H1 (cell line): ENCODE measurements at regions not wholly inside any gene's neighbourhood (a gene's known extent, or its start where the extent isn't known, plus 50 kb on each side); places are given as distances from the start of the nearest gene placed in this dataset.

Experiments used
- CTCF ChIA-PET: fragments of 300-600 bp; sonication (Branson Sonifier 250); formaldehyde crosslinking; loops from one replicate; lab custom pipeline; 2021; ENCODE audit not compliant: partially characterized antibody; lab: Charles Lee
- POLR2A ChIA-PET: fragments of 300-600 bp; sonication (Branson Sonifier 250); formaldehyde crosslinking; loops from one replicate; lab custom pipeline; 2021; ENCODE audit warnings: inconsistent platforms; ENCODE audit not compliant: partially characterized antibody; lab: Charles Lee
- DNase-seq, 2 experiments: peaks; one replicate each; pipeline versions ENCODE4 v3.0.0 to v3.0.0-alpha.2; 2010 to 2022; ENCODE audit warnings: low spot score in 2 of 2, low read depth in 1 of 2, mixed read lengths in 1 of 2
- FAIRE-seq: peaks from 2 replicates; lab custom pipeline; 2011; peaks lifted over from hg19 to GRCh38; lab: Jason Lieb, UNC
- H2AFZ ChIP-seq: 2 replicates; pipeline ENCODE4 v1.8.1; 2012; ENCODE audit warnings: low read length, inconsistent platforms
- H2AK5ac ChIP-seq: 2 replicates; pipeline ENCODE4 v1.6.1; 2013; ENCODE audit warnings: low read depth, low read length
- H2BK120ac ChIP-seq: replicated peaks from 2 replicates; pipeline ENCODE3; 2013; ENCODE audit warnings: low read depth, low read length, inconsistent platforms
- H2BK12ac ChIP-seq: 2 replicates; pipeline ENCODE4 v1.6.1; 2013; ENCODE audit warnings: low read depth, low read length
- H2BK15ac ChIP-seq: 2 replicates; pipeline ENCODE4 v1.6.1; 2013; ENCODE audit warnings: low read length
- H2BK20ac ChIP-seq: 2 replicates; pipeline ENCODE4 v1.6.1; 2013; ENCODE audit warnings: low read length
- H2BK5ac ChIP-seq: 2 replicates; pipeline ENCODE4 v1.6.1; 2013; ENCODE audit warnings: low read depth, low read length
- H3K14ac ChIP-seq: 2 replicates; pipeline ENCODE4 v1.6.1; 2013; ENCODE audit warnings: inconsistent platforms; ENCODE audit not compliant: insufficient read length
- H3K18ac ChIP-seq: 2 replicates; pipeline ENCODE4 v1.6.1; 2013; ENCODE audit warnings: low read length; ENCODE audit errors: extremely low read depth
- H3K23ac ChIP-seq: 2 replicates; pipeline ENCODE4 v1.6.1; 2013; ENCODE audit warnings: inconsistent platforms; ENCODE audit not compliant: insufficient read length
- H3K23me2 ChIP-seq: 2 replicates; pipeline ENCODE4 v1.6.1; 2013; ENCODE audit warnings: low read depth, low read length
- H3K27ac ChIP-seq: 2 replicates; pipeline ENCODE4 v1.6.1; 2011; ENCODE audit warnings: low read depth, low read length, inconsistent platforms
- H3K27me3 ChIP-seq, 4 experiments: replicated peaks in 1 of 4; 1 replicate in 1 of 4; 2 replicates in 3 of 4; pipeline versions ENCODE4 v1.6.1 to v1.8.1; 2011 to 2013; ENCODE audit warnings: low read length in 3 of 4, mild to moderate bottlenecking in 3 of 4, inconsistent platforms in 2 of 4, mixed read lengths in 2 of 4, moderate library complexity in 1 of 4; ENCODE audit not compliant: control insufficient read depth in 3 of 4, insufficient read depth in 3 of 4; ENCODE audit errors: extremely low read depth in 1 of 4
- H3K36me3 ChIP-seq, 4 experiments: 2 replicates each; pipeline versions ENCODE4 v1.6.1 to v1.8.1; 2011 to 2013; ENCODE audit warnings: mild to moderate bottlenecking in 4 of 4, low read length in 3 of 4, moderate library complexity in 2 of 4, control low read depth in 1 of 4, inconsistent platforms in 1 of 4; ENCODE audit not compliant: insufficient read depth in 4 of 4, control insufficient read depth in 2 of 4
- H3K4ac ChIP-seq: replicated peaks from 2 replicates; pipeline ENCODE3; 2013; ENCODE audit warnings: low read length, low read depth, mixed read lengths, inconsistent platforms; ENCODE audit not compliant: insufficient read length
- H3K4me1 ChIP-seq, 4 experiments: replicated peaks in 1 of 4; 1 replicate in 1 of 4; 2 replicates in 3 of 4; pipeline versions ENCODE4 v1.6.1 to v1.8.1; 2011 to 2013; ENCODE audit warnings: low read length in 3 of 4, inconsistent platforms in 2 of 4, mixed read lengths in 1 of 4; ENCODE audit not compliant: insufficient read depth in 4 of 4, control insufficient read depth in 3 of 4
- H3K4me2 ChIP-seq, 2 experiments: 2 replicates each; pipeline versions ENCODE4 v1.6.1 to v1.8.1; 2011 to 2013; ENCODE audit warnings: low read depth in 2 of 2, low read length in 2 of 2, control low read depth in 1 of 2, inconsistent platforms in 1 of 2, mild to moderate bottlenecking in 1 of 2; ENCODE audit not compliant: insufficient read depth in 1 of 2
- H3K4me3 ChIP-seq, 4 experiments: fragments of 200-600, 300-600 bp in 1 of 4; sonication (generic), shearing (Covaris generic), sonication (Bioruptor Twin) in 1 of 4; 2 replicates each; pipeline versions ENCODE4 v1.5.1 to v1.8.1; 2011 to 2016; ENCODE audit warnings: low read length in 4 of 4, low read depth in 3 of 4, control low read depth in 2 of 4, inconsistent platforms in 2 of 4, mild to moderate bottlenecking in 2 of 4, mixed read lengths in 1 of 4, moderate library complexity in 1 of 4; ENCODE audit not compliant: insufficient read depth in 2 of 4; ENCODE audit errors: extremely low read depth in 1 of 4
- H3K56ac ChIP-seq: replicated peaks from 2 replicates; pipeline ENCODE3; 2013; ENCODE audit warnings: low read depth, mild to moderate bottlenecking, mixed read lengths, low read length, inconsistent platforms; ENCODE audit not compliant: insufficient read length
- H3K79me1 ChIP-seq: 2 replicates; pipeline ENCODE4 v1.6.1; 2013; ENCODE audit warnings: low read depth, low read length, control low read depth
- H3K79me2 ChIP-seq, 2 experiments: 2 replicates each; pipeline versions ENCODE4 v1.6.1 to v1.8.1; 2012 to 2013; ENCODE audit warnings: low read length in 2 of 2, mild to moderate bottlenecking in 2 of 2, inconsistent platforms in 1 of 2; ENCODE audit not compliant: insufficient read depth in 2 of 2, control insufficient read depth in 1 of 2
- H3K9ac ChIP-seq, 4 experiments: replicated peaks in 1 of 4; 1 replicate in 1 of 4; 2 replicates in 3 of 4; pipeline versions ENCODE4 v1.6.1 to v1.8.1; 2011 to 2013; ENCODE audit warnings: low read depth in 3 of 4, low read length in 3 of 4, control low read depth in 2 of 4, mild to moderate bottlenecking in 2 of 4, moderate library complexity in 2 of 4, inconsistent platforms in 1 of 4; ENCODE audit errors: extremely low read depth in 1 of 4
- H3K9me3 ChIP-seq, 2 experiments: 2 replicates each; pipeline versions ENCODE4 v1.6.1 to v1.8.1; 2012 to 2013; ENCODE audit warnings: mild to moderate bottlenecking in 2 of 2, moderate library complexity in 2 of 2, control low read depth in 1 of 2, inconsistent platforms in 1 of 2, low read depth in 1 of 2, low read length in 1 of 2, mixed read lengths in 1 of 2; ENCODE audit not compliant: insufficient read depth in 2 of 2
- H4K20me1 ChIP-seq, 2 experiments: replicated peaks in 1 of 2; 2 replicates each; pipeline versions ENCODE3 to v1.8.1; 2011 to 2013; ENCODE audit warnings: inconsistent platforms in 2 of 2, low read length in 2 of 2, mild to moderate bottlenecking in 1 of 2; ENCODE audit not compliant: insufficient read depth in 2 of 2, control insufficient read depth in 1 of 2
- H4K5ac ChIP-seq: 2 replicates; pipeline ENCODE4 v1.6.1; 2013; ENCODE audit warnings: low read length, low read depth, mixed read lengths, inconsistent platforms; ENCODE audit not compliant: insufficient read length
- H4K8ac ChIP-seq: 2 replicates; pipeline ENCODE4 v1.8.0; 2013; ENCODE audit warnings: mild to moderate bottlenecking, moderate library complexity, low read length, inconsistent platforms; ENCODE audit not compliant: insufficient read depth; ENCODE audit errors: extremely low read depth
- H4K91ac ChIP-seq: replicated peaks from 2 replicates; pipeline ENCODE3; 2013; ENCODE audit warnings: low read length, mixed read lengths, inconsistent platforms; ENCODE audit not compliant: insufficient read length
- CHD1 ChIP-seq: IDR thresholded peaks from 2 replicates; pipeline ENCODE4 v1.6.1; 2012; ENCODE audit warnings: low read depth, low read length, improper control_type of control experiment
- CTCF ChIP-seq, 3 experiments: IDR thresholded peaks; 1 replicate in 2 of 3; 2 replicates in 1 of 3; pipeline versions ENCODE4 v1.5.1 to v1.6.1; 2011; ENCODE audit warnings: low read length in 3 of 3, mild to moderate bottlenecking in 3 of 3, inconsistent platforms in 2 of 3, low read depth in 1 of 3, moderate library complexity in 1 of 3; ENCODE audit not compliant: insufficient read depth in 1 of 3; ENCODE audit errors: control extremely low read depth in 1 of 3
- FOSL1 ChIP-seq: IDR thresholded peaks from 2 replicates; pipeline ENCODE4 v1.6.1; 2011; ENCODE audit warnings: mild to moderate bottlenecking, low read depth, low read length, moderate library complexity; ENCODE audit not compliant: insufficient read depth
- HDAC6 ChIP-seq: IDR thresholded peaks from one replicate; pipeline ENCODE4 v1.7.1; 2012; ENCODE audit warnings: low read depth, mild to moderate bottlenecking, inconsistent platforms, low read length, moderate library complexity
- RFX5 ChIP-seq: IDR thresholded peaks from 2 replicates; pipeline ENCODE4 v1.6.1; 2011; ENCODE audit warnings: low read depth, low read length, improper control_type of control experiment, borderline replicate concordance
- RNF2 ChIP-seq: fragments of 200-900, 300-1000 bp; sonication (generic); IDR thresholded peaks from 2 replicates; pipeline ENCODE4 v1.7.1; 2016; ENCODE audit warnings: borderline replicate concordance, low read depth, mild to moderate bottlenecking, antibody characterized with exemption, low read length; ENCODE audit not compliant: poor library complexity, severe bottlenecking; ENCODE audit errors: missing control alignments
- WGBS, 2 experiments: shearing (Covaris generic) in 1 of 2; methylation state at CpG; one replicate each; pipeline versions ENCODE4 v1.1.6 to v1.1.7; 2013 to 2015; ENCODE audit warnings: low lambda C conversion rate in 2 of 2, mixed read lengths in 2 of 2, inconsistent platforms in 1 of 2, low coverage in 1 of 2, missing lambda C conversion rate in 1 of 2; ENCODE audit not compliant: insufficient replicate concordance in 2 of 2, insufficient coverage in 1 of 2, insufficient read length in 1 of 2; ENCODE audit errors: extremely low coverage in 1 of 2, missing lambda C conversion rate in 1 of 2; 5-methylcytosine and 5-hydroxymethylcytosine counted together

GRCh38 chr7:156490021-156490800 is 150.4 kb upstream of the RNF32 start:
- Histone ChIP-seq H3K4me2 (no peak overlapping the region), H4K20me1 (no peaks in the 10 kb centered on the region), H3K4me3 (no peak overlapping the region), H3K79me2 (no peaks in the 10 kb centered on the region), H4K5ac (no peak overlapping the region), H2BK12ac (no peak overlapping the region), H3K23ac (no peak overlapping the region), H2BK5ac (no peak overlapping the region), H3K36me3 (no peaks in the 10 kb centered on the region), H3K14ac (no peak overlapping the region), H2BK15ac (no peak overlapping the region), H4K8ac (no peak overlapping the region), H2AK5ac (no peak overlapping the region), H3K9ac (no peak overlapping the region), H3K23me2 (no peaks in the 10 kb centered on the region; the same call in 1 of the 2 replicates), H2BK120ac (no peak overlapping the region), H3K56ac (no peak overlapping the region), H2BK20ac (no peak overlapping the region), H3K79me1 (no peaks in the 10 kb centered on the region), H3K27me3 (no peaks in the 10 kb centered on the region), H3K27ac (no peak overlapping the region), H4K91ac (no peak overlapping the region), H3K9me3 (no peaks in the 10 kb centered on the region), H3K4ac (no peak overlapping the region), H3K18ac (no peak overlapping the region), H2AFZ (no peak overlapping the region), H3K4me1 (no peaks in the 10 kb centered on the region)
- CTCF ChIA-PET: interaction anchor here (0.8 to 0.9 kb wide), 2 partner anchors 17 to 22 kb away, joined by 3 read pairs; no protein-coding TSS in a partner anchor
- no peak for DNase-seq
- POLR2A ChIA-PET: interaction anchor here (0.6 kb wide), 1 partner anchor 243 kb away, joined by 4 read pairs; no protein-coding TSS in a partner anchor
- 96% methylated on average over 8 of the region's 8 CpGs; no CpG with 5 or more reads in 1 of the 2 experiments for WGBS, 2 experiments
- FAIRE-seq: no peak
- TF ChIP-seq HDAC6 (no peak), CTCF (IDR thresholded peaks at IDR 0.05; ENCODE audit: control extremely low read depth in 1 of 3, insufficient read depth in 1 of 3, low read depth in 1 of 3, low read length in 3 of 3) (no peak), FOSL1 (no peak), RFX5 (no peak), RNF2 (no peak), CHD1 (no peak)
